ENCODE measurements at regions not wholly inside any gene's neighbourhood (a gene's known extent, or its start where the extent isn't known, plus 50 kb on each side); places are given as distances from the start of the nearest gene placed in this dataset.

DNA sequence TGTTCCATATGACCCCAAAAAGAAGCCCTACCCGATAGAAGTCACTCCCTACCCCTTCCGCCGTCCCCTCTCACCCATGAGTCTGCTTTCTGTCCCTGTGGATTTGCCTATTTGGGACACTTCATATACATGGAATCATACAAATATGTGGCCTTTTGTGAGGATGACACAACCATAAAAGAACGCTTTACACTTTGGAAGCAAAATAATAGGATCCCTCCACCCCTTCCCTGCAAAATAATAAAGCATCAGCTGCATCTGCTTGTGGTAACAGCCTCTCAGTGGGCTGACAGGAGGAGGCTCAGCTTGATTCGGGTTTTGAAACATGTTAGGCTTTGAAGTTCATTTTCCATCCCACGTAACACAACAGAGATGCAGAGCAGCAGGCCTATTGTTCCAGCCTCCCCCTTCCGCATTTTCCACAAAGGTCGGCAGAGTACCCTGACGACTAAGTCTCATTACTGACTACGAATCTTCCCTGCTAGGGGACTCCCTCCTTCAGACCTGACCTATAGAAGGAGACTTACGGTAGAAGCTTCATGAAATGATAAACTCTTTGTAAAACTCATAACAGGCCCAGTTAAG is 99.1 kb downstream of the ALDH8A1 start:
- intact Hi-C loops (cut with micrococcal nuclease; ENCODE audit: unreplicated experiment) = no loop called here
- no peaks in the 10 kb centered on the region for H3K27me3 ChIP-seq (replicated peaks; ENCODE audit: control insufficient read depth, insufficient read depth, low read length)
- H3K36me3 ChIP-seq (ENCODE audit: control insufficient read depth, insufficient read depth, low read length) = no peaks in the 10 kb centered on the region
- H3K4me1 Mint-ChIP-seq (ENCODE audit: low read depth, unreplicated experiment) = peaks cover 17% of the 10 kb centered on the region
- CTCF ChIA-PET = no interaction called here
- no TSS peak for BruUV-seq (replicated peaks)
- H3K27me3 Mint-ChIP-seq (ENCODE audit: insufficient read depth, unreplicated experiment) = no peaks in the 10 kb centered on the region
- no peak overlapping the region for H3K27ac Mint-ChIP-seq (ENCODE audit: unreplicated experiment)
- no peak overlapping the region for H3K4me3 Mint-ChIP-seq (ENCODE audit: unreplicated experiment)
- no peaks in the 10 kb centered on the region for H3K36me3 Mint-ChIP-seq (ENCODE audit: insufficient read depth, unreplicated experiment)
- H3K4me1 ChIP-seq = peaks cover 26% of the 10 kb centered on the region
- no peaks in the 10 kb centered on the region for H3K9me3 ChIP-seq
- POLR2A ChIA-PET = no interaction called here
- no peak overlapping the region for H3K4me3 ChIP-seq (ENCODE audit: low read depth, low read length)
- TF ChIP-seq, protein P1, sequence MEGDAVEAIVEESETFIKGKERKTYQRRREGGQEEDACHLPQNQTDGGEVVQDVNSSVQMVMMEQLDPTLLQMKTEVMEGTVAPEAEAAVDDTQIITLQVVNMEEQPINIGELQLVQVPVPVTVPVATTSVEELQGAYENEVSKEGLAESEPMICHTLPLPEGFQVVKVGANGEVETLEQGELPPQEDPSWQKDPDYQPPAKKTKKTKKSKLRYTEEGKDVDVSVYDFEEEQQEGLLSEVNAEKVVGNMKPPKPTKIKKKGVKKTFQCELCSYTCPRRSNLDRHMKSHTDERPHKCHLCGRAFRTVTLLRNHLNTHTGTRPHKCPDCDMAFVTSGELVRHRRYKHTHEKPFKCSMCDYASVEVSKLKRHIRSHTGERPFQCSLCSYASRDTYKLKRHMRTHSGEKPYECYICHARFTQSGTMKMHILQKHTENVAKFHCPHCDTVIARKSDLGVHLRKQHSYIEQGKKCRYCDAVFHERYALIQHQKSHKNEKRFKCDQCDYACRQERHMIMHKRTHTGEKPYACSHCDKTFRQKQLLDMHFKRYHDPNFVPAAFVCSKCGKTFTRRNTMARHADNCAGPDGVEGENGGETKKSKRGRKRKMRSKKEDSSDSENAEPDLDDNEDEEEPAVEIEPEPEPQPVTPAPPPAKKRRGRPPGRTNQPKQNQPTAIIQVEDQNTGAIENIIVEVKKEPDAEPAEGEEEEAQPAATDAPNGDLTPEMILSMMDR (IDR thresholded peaks at IDR 0.05; ENCODE audit: insufficient read depth in 1 of 2, low read depth in 1 of 2, low read length in 1 of 2, severe bottlenecking in 1 of 2, unreplicated experiment in 1 of 2) = no peak
- H3K9me3 Mint-ChIP-seq (ENCODE audit: unreplicated experiment) = no peaks in the 10 kb centered on the region
- no peak for DNase-seq

- H3K36me3 ChIP-seq (ENCODE audit: control insufficient read depth, insufficient read depth, low read length) = no peaks in the 10 kb centered on the region
- DNase-seq = no peak
- no peak overlapping the region for H3K4me3 ChIP-seq (ENCODE audit: low read depth, low read length)
- no peak overlapping the region for H3K4me3 Mint-ChIP-seq (ENCODE audit: unreplicated experiment)
- no peaks in the 10 kb centered on the region for H3K9me3 Mint-ChIP-seq (ENCODE audit: unreplicated experiment)
- H3K4me1 Mint-ChIP-seq (ENCODE audit: low read depth, unreplicated experiment) = peaks cover 17% of the 10 kb centered on the region
- H3K36me3 Mint-ChIP-seq (ENCODE audit: insufficient read depth, unreplicated experiment) = no peaks in the 10 kb centered on the region
- H3K9me3 ChIP-seq = no peaks in the 10 kb centered on the region
- ChIA-PET POLR2A (no interaction called here), CTCF (no interaction called here)
- BruUV-seq (replicated peaks) = no TSS peak
- H3K4me1 ChIP-seq = peaks cover 26% of the 10 kb centered on the region
- no peaks in the 10 kb centered on the region for H3K27me3 Mint-ChIP-seq (ENCODE audit: insufficient read depth, unreplicated experiment)
- H3K27me3 ChIP-seq (replicated peaks; ENCODE audit: control insufficient read depth, insufficient read depth, low read length) = no peaks in the 10 kb centered on the region
- H3K27ac Mint-ChIP-seq (ENCODE audit: unreplicated experiment) = no peak overlapping the region
- TF ChIP-seq, protein P1 (IDR thresholded peaks at IDR 0.05; ENCODE audit: insufficient read depth in 1 of 2, low read depth in 1 of 2, low read length in 1 of 2, severe bottlenecking in 1 of 2, unreplicated experiment in 1 of 2) = no peak
- intact Hi-C loops (cut with micrococcal nuclease; ENCODE audit: unreplicated experiment) = no loop called here
These were observed 99.9 kb downstream of the ALDH8A1 start for GRCh38 chr6:134849920-134850447.

DNA sequence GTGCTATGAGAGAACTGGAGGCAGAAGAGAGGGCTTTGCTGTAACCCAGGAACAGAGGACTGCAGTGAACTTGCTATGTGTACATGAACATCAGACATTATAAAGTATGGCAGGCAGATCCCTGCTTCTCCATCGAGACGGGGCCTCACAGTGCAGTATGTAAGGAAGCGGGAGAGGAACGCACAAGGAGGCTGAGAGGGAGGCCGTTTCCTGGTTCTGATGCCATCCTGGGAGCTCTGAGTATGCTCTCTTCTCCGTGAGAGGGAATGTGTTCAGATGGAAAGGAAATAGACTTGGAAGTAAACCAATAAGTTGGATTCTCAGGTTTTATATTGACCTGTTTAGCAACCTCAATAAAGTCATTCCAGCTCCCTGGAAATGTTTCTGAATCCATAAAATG is 101.8 kb downstream of the ALDH8A1 start:
- POLR2A ChIA-PET = no interaction called here
- CTCF ChIA-PET = no interaction called here
- intact Hi-C loops (cut with micrococcal nuclease; ENCODE audit: unreplicated experiment) = no loop called here
- TF ChIP-seq, protein P1 (IDR thresholded peaks at IDR 0.05; ENCODE audit: insufficient read depth in 1 of 2, low read depth in 1 of 2, low read length in 1 of 2, severe bottlenecking in 1 of 2, unreplicated experiment in 1 of 2) = no peak
- DNase-seq = no peak
- no peaks in the 10 kb centered on the region for H3K27me3 ChIP-seq (replicated peaks; ENCODE audit: control insufficient read depth, insufficient read depth, low read length)
- H3K4me3 ChIP-seq (ENCODE audit: low read depth, low read length) = no peak overlapping the region
- Mint-ChIP-seq H3K4me1 (ENCODE audit: low read depth, unreplicated experiment) (peaks cover 6% of the 10 kb centered on the region), H3K36me3 (ENCODE audit: insufficient read depth, unreplicated experiment) (no peaks in the 10 kb centered on the region), H3K27me3 (ENCODE audit: insufficient read depth, unreplicated experiment) (no peaks in the 10 kb centered on the region), H3K4me3 (ENCODE audit: unreplicated experiment) (no peak overlapping the region), H3K9me3 (ENCODE audit: unreplicated experiment) (no peaks in the 10 kb centered on the region), H3K27ac (ENCODE audit: unreplicated experiment) (no peak overlapping the region)
- H3K9me3 ChIP-seq = no peaks in the 10 kb centered on the region
- no peaks in the 10 kb centered on the region for H3K36me3 ChIP-seq (ENCODE audit: control insufficient read depth, insufficient read depth, low read length)
- peaks cover 7% of the 10 kb centered on the region; the same call in 1 of the 2 replicates for H3K4me1 ChIP-seq
- BruUV-seq (replicated peaks) = no TSS peak

Measured in Caco-2 (cell line).